ENCODE measurements at regions not wholly inside any gene's neighbourhood (a gene's known extent, or its start where the extent isn't known, plus 50 kb on each side); places are given as distances from the start of the nearest gene placed in this dataset.

DNA sequence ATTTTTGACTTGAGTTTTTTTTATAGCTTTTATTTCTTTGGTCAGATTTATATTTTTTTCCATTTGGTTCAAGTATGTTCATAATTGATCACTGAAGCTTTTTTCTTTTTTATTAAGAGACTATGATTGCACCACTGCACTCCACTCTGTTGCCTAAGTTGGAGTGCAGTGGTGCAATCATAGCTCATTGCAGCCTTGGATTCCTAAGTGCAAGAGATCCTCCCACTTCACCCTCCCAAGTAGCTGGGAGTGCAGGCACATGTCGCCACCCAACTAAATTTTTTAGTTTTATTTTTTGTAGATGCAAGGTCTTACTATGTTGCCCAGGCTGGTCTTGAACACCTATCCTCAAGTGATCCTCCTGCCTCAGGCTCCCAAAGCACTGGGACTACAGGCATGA, 97.7 kb upstream of the KIF5B start:
- ChIA-PET CTCF (no interaction called here), POLR2A (ENCODE audit: low non-redundant PET) (no interaction called here)
- H3K27ac ChIP-seq = no peak overlapping the region
- DNase-seq (ENCODE audit: low spot score) = no peak
- TF ChIP-seq, protein P1, sequence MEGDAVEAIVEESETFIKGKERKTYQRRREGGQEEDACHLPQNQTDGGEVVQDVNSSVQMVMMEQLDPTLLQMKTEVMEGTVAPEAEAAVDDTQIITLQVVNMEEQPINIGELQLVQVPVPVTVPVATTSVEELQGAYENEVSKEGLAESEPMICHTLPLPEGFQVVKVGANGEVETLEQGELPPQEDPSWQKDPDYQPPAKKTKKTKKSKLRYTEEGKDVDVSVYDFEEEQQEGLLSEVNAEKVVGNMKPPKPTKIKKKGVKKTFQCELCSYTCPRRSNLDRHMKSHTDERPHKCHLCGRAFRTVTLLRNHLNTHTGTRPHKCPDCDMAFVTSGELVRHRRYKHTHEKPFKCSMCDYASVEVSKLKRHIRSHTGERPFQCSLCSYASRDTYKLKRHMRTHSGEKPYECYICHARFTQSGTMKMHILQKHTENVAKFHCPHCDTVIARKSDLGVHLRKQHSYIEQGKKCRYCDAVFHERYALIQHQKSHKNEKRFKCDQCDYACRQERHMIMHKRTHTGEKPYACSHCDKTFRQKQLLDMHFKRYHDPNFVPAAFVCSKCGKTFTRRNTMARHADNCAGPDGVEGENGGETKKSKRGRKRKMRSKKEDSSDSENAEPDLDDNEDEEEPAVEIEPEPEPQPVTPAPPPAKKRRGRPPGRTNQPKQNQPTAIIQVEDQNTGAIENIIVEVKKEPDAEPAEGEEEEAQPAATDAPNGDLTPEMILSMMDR (conservative IDR thresholded peaks at IDR 0.05; ENCODE audit: low read depth) = no peak

DNA sequence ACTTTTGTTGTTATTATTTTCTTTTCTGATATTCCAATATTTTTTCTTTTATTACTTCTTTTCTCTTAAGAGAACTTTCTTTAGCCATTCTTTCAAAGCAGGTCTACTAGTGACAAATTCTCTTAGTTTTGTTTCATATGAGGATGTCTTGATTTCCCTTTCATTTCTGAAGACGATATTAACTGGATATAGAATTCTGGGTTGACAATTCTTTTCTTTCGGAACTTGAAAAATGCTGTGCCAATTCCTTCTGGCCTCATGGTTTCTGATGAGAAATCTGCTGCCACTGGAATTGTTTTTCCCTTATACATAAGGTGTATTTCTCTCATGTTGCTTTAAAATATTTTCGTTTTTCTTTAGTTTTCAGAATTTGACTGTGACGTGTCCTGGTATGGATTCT, 97.0 kb upstream of the KIF5B start:
- no peak overlapping the region for H3K27ac ChIP-seq
- TF ChIP-seq, protein P1 (conservative IDR thresholded peaks at IDR 0.05; ENCODE audit: low read depth) = no peak
- DNase-seq (ENCODE audit: low spot score) = no peak
- ChIA-PET POLR2A (ENCODE audit: low non-redundant PET) (no interaction called here), CTCF (no interaction called here)

GRCh38 chr10:32151871-32152270, 95.6 kb upstream of the KIF5B start:
- POLR2A ChIA-PET (ENCODE audit: low non-redundant PET) = no interaction called here
- no peak overlapping the region for H3K27ac ChIP-seq
- TF ChIP-seq, protein P1 (conservative IDR thresholded peaks at IDR 0.05; ENCODE audit: low read depth) = no peak
- DNase-seq (ENCODE audit: low spot score) = no peak
- CTCF ChIA-PET = no interaction called here

DNA sequence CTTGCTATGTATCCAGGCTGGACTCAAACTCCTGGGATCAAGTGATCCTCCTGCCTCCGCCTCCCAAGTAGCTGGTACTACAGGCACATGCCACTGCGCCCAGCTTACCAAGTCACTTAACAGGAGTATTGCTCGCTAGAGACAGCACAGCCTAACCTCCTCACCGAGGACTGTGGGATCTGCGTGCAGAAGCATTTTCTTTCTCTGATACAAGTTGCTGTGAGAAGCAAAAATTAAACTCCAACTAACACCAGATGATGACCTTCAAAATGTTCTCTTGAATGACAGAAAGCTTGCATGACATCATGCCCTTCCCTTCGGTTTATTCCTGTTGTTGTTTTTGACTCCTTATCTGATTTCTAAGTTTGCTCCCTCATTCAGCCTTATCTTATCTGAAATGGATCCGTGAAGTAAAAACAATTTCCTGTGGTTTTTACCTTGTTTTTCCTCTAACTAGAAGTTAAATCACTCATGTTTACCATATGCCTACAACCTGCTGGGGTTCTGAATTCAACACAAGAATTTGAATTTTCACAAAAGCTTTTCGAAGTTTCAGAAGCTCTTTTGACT, 94.4 kb upstream of the KIF5B start:
- no peak for DNase-seq (ENCODE audit: low spot score)
- peak overlapping the region; percentile 72 for H3K27ac ChIP-seq
- TF ChIP-seq, protein P1 (conservative IDR thresholded peaks at IDR 0.05; ENCODE audit: low read depth) = no peak
- CTCF ChIA-PET = interaction anchor here (0.6 kb wide), 2 partner anchors 75 to 159 kb away, joined by 3 read pairs; no protein-coding TSS in a partner anchor
- POLR2A ChIA-PET (ENCODE audit: low non-redundant PET) = interaction anchor here (0.6 kb wide), 1 partner anchor 100 kb away, joined by 3 read pairs; no protein-coding TSS in a partner anchor

DNA sequence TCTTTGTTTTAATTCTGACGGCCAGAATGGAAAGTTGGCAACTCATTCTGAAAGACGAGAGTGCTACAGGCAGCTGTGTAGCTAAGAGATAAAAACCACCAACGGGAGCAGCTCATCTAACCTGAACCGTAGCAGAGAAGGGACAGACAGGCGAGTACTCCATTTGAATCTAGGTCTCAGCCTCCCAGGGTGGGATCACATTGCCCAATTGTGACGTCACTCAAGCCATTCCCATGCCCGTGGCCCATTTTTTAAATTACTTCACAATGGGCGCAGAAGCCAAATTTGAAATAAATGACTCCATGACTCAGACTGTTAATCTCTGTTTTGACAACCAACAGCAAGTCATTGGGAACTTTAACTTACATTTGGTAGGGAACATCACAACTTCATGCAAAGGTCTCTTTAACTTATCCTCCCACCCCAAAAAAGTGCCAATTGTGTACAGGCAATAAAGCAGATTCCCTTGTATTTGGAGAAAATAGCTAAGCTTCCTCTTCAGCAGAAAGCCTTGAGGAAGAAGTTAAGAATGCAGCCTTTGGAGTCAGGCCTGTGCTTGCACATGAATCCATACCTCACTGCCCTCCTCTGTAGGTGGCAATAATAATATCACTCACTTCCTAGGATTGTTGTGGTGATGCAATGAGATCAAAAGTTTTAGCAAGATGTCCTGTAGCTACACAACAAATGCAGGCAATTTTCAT, 93.2 kb upstream of the KIF5B start:
- H3K27ac ChIP-seq = peak overlapping the region; percentile 75
- DNase-seq (ENCODE audit: low spot score) = peak; percentile 78
- TF ChIP-seq, protein P1 (conservative IDR thresholded peaks at IDR 0.05; ENCODE audit: low read depth) = no peak
- ChIA-PET POLR2A (ENCODE audit: low non-redundant PET) (no interaction called here), CTCF (no interaction called here)

GRCh38 chr10:32148864-32149251, 92.6 kb upstream of the KIF5B start:
- ChIA-PET CTCF (no interaction called here), POLR2A (ENCODE audit: low non-redundant PET) (no interaction called here)
- TF ChIP-seq, protein P1 (conservative IDR thresholded peaks at IDR 0.05; ENCODE audit: low read depth) = no peak
- no peak for DNase-seq (ENCODE audit: low spot score)
- H3K27ac ChIP-seq = peak overlapping the region; percentile 75

Data from RWPE1 (cell line).